HG02571 (cell line): ENCODE measurements at regions not wholly inside any gene's neighbourhood (a gene's known extent, or its start where the extent isn't known, plus 50 kb on each side); places are given as distances from the start of the nearest gene placed in this dataset.
"Not testable (repeated sequence)": the region's sequence is repeated elsewhere in the genome, so short reads cannot be mapped to it uniquely, and the experiment has no call there.

Source experiments
- ATAC-seq: cut with Tn5 transposase; IDR thresholded peaks from one replicate; pipeline ENCODE4 v1.9.1; 2021; ENCODE audit warnings: mild to moderate bottlenecking, moderate library complexity; ENCODE audit not compliant: unreplicated experiment

- no peak for ATAC-seq
These were observed 71.9 kb downstream of the DYNAP start for GRCh38 chr18:54662986-54663385.

- not testable (repeated sequence) for ATAC-seq
These were observed 78.7 kb downstream of the DYNAP start for GRCh38 chr18:54669701-54670100.

GRCh38 chr18:54671291-54671881 is 80.3 kb downstream of the DYNAP start:
- ATAC-seq: no peak

GRCh38 chr18:54672109-54672508 is 81.1 kb downstream of the DYNAP start:
- no peak for ATAC-seq

GRCh38 chr18:54672846-54673475 is 81.9 kb downstream of the DYNAP start:
- ATAC-seq: no peak

GRCh38 chr18:54673936-54674335 is 82.9 kb downstream of the DYNAP start:
- ATAC-seq: no peak

- no peak for ATAC-seq
These were observed 84.0 kb downstream of the DYNAP start for GRCh38 chr18:54675076-54675475.

GRCh38 chr18:54679318-54680149 is 88.5 kb downstream of the DYNAP start:
- ATAC-seq: no peak

GRCh38 chr18:54684784-54685183 is 93.7 kb downstream of the DYNAP start:
- no peak for ATAC-seq

- ATAC-seq: no peak
These were observed 98.3 kb downstream of the DYNAP start for GRCh38 chr18:54689319-54689718.

GRCh38 chr18:54690198-54690597 is 99.2 kb downstream of the DYNAP start:
- ATAC-seq: no peak

GRCh38 chr18:54692463-54692862 is 101.4 kb downstream of the DYNAP start:
- no peak for ATAC-seq

- ATAC-seq: no peak
These were observed 105.7 kb downstream of the DYNAP start for GRCh38 chr18:54696616-54697293.

GRCh38 chr18:54700580-54700979 is 109.5 kb downstream of the DYNAP start:
- ATAC-seq: no peak

- ATAC-seq: no peak
These were observed 111.6 kb downstream of the DYNAP start for GRCh38 chr18:54702686-54703085.

- no peak for ATAC-seq
These were observed 118.0 kb upstream of the RAB27B start for GRCh38 chr18:54710074-54710899.

GRCh38 chr18:54710900-54711281 is 117.4 kb upstream of the RAB27B start:
- ATAC-seq: no peak

- ATAC-seq: no peak
These were observed 116.0 kb upstream of the RAB27B start for GRCh38 chr18:54712306-54712705.

GRCh38 chr18:54712758-54713157 is 115.5 kb upstream of the RAB27B start:
- no peak for ATAC-seq

- no peak for ATAC-seq
These were observed 114.9 kb upstream of the RAB27B start for GRCh38 chr18:54713386-54713785.

- ATAC-seq: no peak
These were observed 113.4 kb upstream of the RAB27B start for GRCh38 chr18:54714851-54715250.
